H1 (cell line): ENCODE measurements at regions not wholly inside any gene's neighbourhood (a gene's known extent, or its start where the extent isn't known, plus 50 kb on each side); places are given as distances from the start of the nearest gene placed in this dataset.

Experiments
- CTCF ChIA-PET: fragments of 300-600 bp; sonication (Branson Sonifier 250); formaldehyde crosslinking; loops from one replicate; lab custom pipeline; 2021; ENCODE audit not compliant: partially characterized antibody; lab: Charles Lee
- POLR2A ChIA-PET: fragments of 300-600 bp; sonication (Branson Sonifier 250); formaldehyde crosslinking; loops from one replicate; lab custom pipeline; 2021; ENCODE audit warnings: inconsistent platforms; ENCODE audit not compliant: partially characterized antibody; lab: Charles Lee
- DNase-seq, 2 experiments: peaks; one replicate each; pipeline versions ENCODE4 v3.0.0 to v3.0.0-alpha.2; 2010 to 2022; ENCODE audit warnings: low spot score in 2 of 2, low read depth in 1 of 2, mixed read lengths in 1 of 2
- FAIRE-seq: peaks from 2 replicates; lab custom pipeline; 2011; peaks lifted over from hg19 to GRCh38; lab: Jason Lieb, UNC
- H2AFZ ChIP-seq: 2 replicates; pipeline ENCODE4 v1.8.1; 2012; ENCODE audit warnings: low read length, inconsistent platforms
- H2AK5ac ChIP-seq: 2 replicates; pipeline ENCODE4 v1.6.1; 2013; ENCODE audit warnings: low read depth, low read length
- H2BK120ac ChIP-seq: replicated peaks from 2 replicates; pipeline ENCODE3; 2013; ENCODE audit warnings: low read depth, low read length, inconsistent platforms
- H2BK12ac ChIP-seq: 2 replicates; pipeline ENCODE4 v1.6.1; 2013; ENCODE audit warnings: low read depth, low read length
- H2BK15ac ChIP-seq: 2 replicates; pipeline ENCODE4 v1.6.1; 2013; ENCODE audit warnings: low read length
- H2BK20ac ChIP-seq: 2 replicates; pipeline ENCODE4 v1.6.1; 2013; ENCODE audit warnings: low read length
- H2BK5ac ChIP-seq: 2 replicates; pipeline ENCODE4 v1.6.1; 2013; ENCODE audit warnings: low read depth, low read length
- H3K14ac ChIP-seq: 2 replicates; pipeline ENCODE4 v1.6.1; 2013; ENCODE audit warnings: inconsistent platforms; ENCODE audit not compliant: insufficient read length
- H3K18ac ChIP-seq: 2 replicates; pipeline ENCODE4 v1.6.1; 2013; ENCODE audit warnings: low read length; ENCODE audit errors: extremely low read depth
- H3K23ac ChIP-seq: 2 replicates; pipeline ENCODE4 v1.6.1; 2013; ENCODE audit warnings: inconsistent platforms; ENCODE audit not compliant: insufficient read length
- H3K23me2 ChIP-seq: 2 replicates; pipeline ENCODE4 v1.6.1; 2013; ENCODE audit warnings: low read depth, low read length
- H3K27ac ChIP-seq: 2 replicates; pipeline ENCODE4 v1.6.1; 2011; ENCODE audit warnings: low read depth, low read length, inconsistent platforms
- H3K27me3 ChIP-seq, 4 experiments: replicated peaks in 1 of 4; 1 replicate in 1 of 4; 2 replicates in 3 of 4; pipeline versions ENCODE4 v1.6.1 to v1.8.1; 2011 to 2013; ENCODE audit warnings: low read length in 3 of 4, mild to moderate bottlenecking in 3 of 4, inconsistent platforms in 2 of 4, mixed read lengths in 2 of 4, moderate library complexity in 1 of 4; ENCODE audit not compliant: control insufficient read depth in 3 of 4, insufficient read depth in 3 of 4; ENCODE audit errors: extremely low read depth in 1 of 4
- H3K36me3 ChIP-seq, 4 experiments: 2 replicates each; pipeline versions ENCODE4 v1.6.1 to v1.8.1; 2011 to 2013; ENCODE audit warnings: mild to moderate bottlenecking in 4 of 4, low read length in 3 of 4, moderate library complexity in 2 of 4, control low read depth in 1 of 4, inconsistent platforms in 1 of 4; ENCODE audit not compliant: insufficient read depth in 4 of 4, control insufficient read depth in 2 of 4
- H3K4ac ChIP-seq: replicated peaks from 2 replicates; pipeline ENCODE3; 2013; ENCODE audit warnings: low read length, low read depth, mixed read lengths, inconsistent platforms; ENCODE audit not compliant: insufficient read length
- H3K4me1 ChIP-seq, 4 experiments: replicated peaks in 1 of 4; 1 replicate in 1 of 4; 2 replicates in 3 of 4; pipeline versions ENCODE4 v1.6.1 to v1.8.1; 2011 to 2013; ENCODE audit warnings: low read length in 3 of 4, inconsistent platforms in 2 of 4, mixed read lengths in 1 of 4; ENCODE audit not compliant: insufficient read depth in 4 of 4, control insufficient read depth in 3 of 4
- H3K4me2 ChIP-seq, 2 experiments: 2 replicates each; pipeline versions ENCODE4 v1.6.1 to v1.8.1; 2011 to 2013; ENCODE audit warnings: low read depth in 2 of 2, low read length in 2 of 2, control low read depth in 1 of 2, inconsistent platforms in 1 of 2, mild to moderate bottlenecking in 1 of 2; ENCODE audit not compliant: insufficient read depth in 1 of 2
- H3K4me3 ChIP-seq, 4 experiments: fragments of 200-600, 300-600 bp in 1 of 4; sonication (generic), shearing (Covaris generic), sonication (Bioruptor Twin) in 1 of 4; 2 replicates each; pipeline versions ENCODE4 v1.5.1 to v1.8.1; 2011 to 2016; ENCODE audit warnings: low read length in 4 of 4, low read depth in 3 of 4, control low read depth in 2 of 4, inconsistent platforms in 2 of 4, mild to moderate bottlenecking in 2 of 4, mixed read lengths in 1 of 4, moderate library complexity in 1 of 4; ENCODE audit not compliant: insufficient read depth in 2 of 4; ENCODE audit errors: extremely low read depth in 1 of 4
- H3K56ac ChIP-seq: replicated peaks from 2 replicates; pipeline ENCODE3; 2013; ENCODE audit warnings: low read depth, mild to moderate bottlenecking, mixed read lengths, low read length, inconsistent platforms; ENCODE audit not compliant: insufficient read length
- H3K79me1 ChIP-seq: 2 replicates; pipeline ENCODE4 v1.6.1; 2013; ENCODE audit warnings: low read depth, low read length, control low read depth
- H3K79me2 ChIP-seq, 2 experiments: 2 replicates each; pipeline versions ENCODE4 v1.6.1 to v1.8.1; 2012 to 2013; ENCODE audit warnings: low read length in 2 of 2, mild to moderate bottlenecking in 2 of 2, inconsistent platforms in 1 of 2; ENCODE audit not compliant: insufficient read depth in 2 of 2, control insufficient read depth in 1 of 2
- H3K9ac ChIP-seq, 4 experiments: replicated peaks in 1 of 4; 1 replicate in 1 of 4; 2 replicates in 3 of 4; pipeline versions ENCODE4 v1.6.1 to v1.8.1; 2011 to 2013; ENCODE audit warnings: low read depth in 3 of 4, low read length in 3 of 4, control low read depth in 2 of 4, mild to moderate bottlenecking in 2 of 4, moderate library complexity in 2 of 4, inconsistent platforms in 1 of 4; ENCODE audit errors: extremely low read depth in 1 of 4
- H3K9me3 ChIP-seq, 2 experiments: 2 replicates each; pipeline versions ENCODE4 v1.6.1 to v1.8.1; 2012 to 2013; ENCODE audit warnings: mild to moderate bottlenecking in 2 of 2, moderate library complexity in 2 of 2, control low read depth in 1 of 2, inconsistent platforms in 1 of 2, low read depth in 1 of 2, low read length in 1 of 2, mixed read lengths in 1 of 2; ENCODE audit not compliant: insufficient read depth in 2 of 2
- H4K20me1 ChIP-seq, 2 experiments: replicated peaks in 1 of 2; 2 replicates each; pipeline versions ENCODE3 to v1.8.1; 2011 to 2013; ENCODE audit warnings: inconsistent platforms in 2 of 2, low read length in 2 of 2, mild to moderate bottlenecking in 1 of 2; ENCODE audit not compliant: insufficient read depth in 2 of 2, control insufficient read depth in 1 of 2
- H4K5ac ChIP-seq: 2 replicates; pipeline ENCODE4 v1.6.1; 2013; ENCODE audit warnings: low read length, low read depth, mixed read lengths, inconsistent platforms; ENCODE audit not compliant: insufficient read length
- H4K8ac ChIP-seq: 2 replicates; pipeline ENCODE4 v1.8.0; 2013; ENCODE audit warnings: mild to moderate bottlenecking, moderate library complexity, low read length, inconsistent platforms; ENCODE audit not compliant: insufficient read depth; ENCODE audit errors: extremely low read depth
- H4K91ac ChIP-seq: replicated peaks from 2 replicates; pipeline ENCODE3; 2013; ENCODE audit warnings: low read length, mixed read lengths, inconsistent platforms; ENCODE audit not compliant: insufficient read length
- ATF2 ChIP-seq: IDR thresholded peaks from 2 replicates; pipeline ENCODE4 v1.6.1; 2012; ENCODE audit warnings: low read length, inconsistent platforms
- CHD2 ChIP-seq: IDR thresholded peaks from 2 replicates; pipeline ENCODE4 v1.6.1; 2012; ENCODE audit warnings: low read length, improper control_type of control experiment
- JUN ChIP-seq: IDR thresholded peaks from 2 replicates; pipeline ENCODE4 v1.6.1; 2011; ENCODE audit warnings: low read depth, mild to moderate bottlenecking, improper control_type of control experiment, low read length
- SP1 ChIP-seq: IDR thresholded peaks from 2 replicates; pipeline ENCODE4 v1.6.1; 2011; ENCODE audit warnings: low read depth, low read length
- SP4 ChIP-seq: IDR thresholded peaks from 2 replicates; pipeline ENCODE4 v1.6.1; 2012; ENCODE audit warnings: low read length, inconsistent platforms
- TCF12 ChIP-seq: IDR thresholded peaks from 2 replicates; pipeline ENCODE4 v1.6.1; 2011; ENCODE audit warnings: low read depth, mild to moderate bottlenecking, low read length
- ZNF274 ChIP-seq: IDR thresholded peaks from 2 replicates; pipeline ENCODE4 v1.7.0; 2012; ENCODE audit warnings: low read length, borderline replicate concordance; ENCODE audit errors: extremely low read depth
- WGBS, 2 experiments: shearing (Covaris generic) in 1 of 2; methylation state at CpG; one replicate each; pipeline versions ENCODE4 v1.1.6 to v1.1.7; 2013 to 2015; ENCODE audit warnings: low lambda C conversion rate in 2 of 2, mixed read lengths in 2 of 2, inconsistent platforms in 1 of 2, low coverage in 1 of 2, missing lambda C conversion rate in 1 of 2; ENCODE audit not compliant: insufficient replicate concordance in 2 of 2, insufficient coverage in 1 of 2, insufficient read length in 1 of 2; ENCODE audit errors: extremely low coverage in 1 of 2, missing lambda C conversion rate in 1 of 2; 5-methylcytosine and 5-hydroxymethylcytosine counted together

GRCh38 chr17:45675012-45675411, 109.1 kb upstream of the CRHR1 start:
- TF ChIP-seq SP4 (no peak), TCF12 (no peak), CHD2 (no peak), SP1 (no peak), JUN (no peak), ATF2 (no peak), ZNF274 (no peak)
- TF ChIP-seq, all 59 proteins: peak for 0
- ChIA-PET CTCF (interaction anchor here (1.4 to 4.3 kb wide), 4 partner anchors 9 to 28 kb away, joined by 3 to 16 read pairs (median 4); no protein-coding TSS in a partner anchor), POLR2A (no interaction called here)
- no peak overlapping the region for H2BK12ac ChIP-seq
- H2BK20ac ChIP-seq = no peak overlapping the region
- H3K36me3 ChIP-seq = no peaks in the 10 kb centered on the region
- H2AFZ ChIP-seq = no peak overlapping the region
- no peak overlapping the region for H4K91ac ChIP-seq
- no peak for DNase-seq
- no peak overlapping the region for H2BK15ac ChIP-seq
- H2BK120ac ChIP-seq = no peak overlapping the region
- no peak overlapping the region for H3K4me3 ChIP-seq
- H3K4me2 ChIP-seq = no peak overlapping the region
- no peaks in the 10 kb centered on the region for H3K79me2 ChIP-seq
- WGBS, 2 experiments = 88% methylated on average over 7 of the region's 7 CpGs; no CpG with 5 or more reads in 1 of the 2 experiments
- H4K20me1 ChIP-seq = no peaks in the 10 kb centered on the region
- no peaks in the 10 kb centered on the region for H3K27me3 ChIP-seq
- no peak overlapping the region for H3K23ac ChIP-seq
- no peaks in the 10 kb centered on the region for H3K23me2 ChIP-seq
- no peak overlapping the region for H3K4ac ChIP-seq
- no peak overlapping the region for H3K27ac ChIP-seq
- H3K18ac ChIP-seq = no peak overlapping the region
- H3K9ac ChIP-seq = no peak overlapping the region
- H3K56ac ChIP-seq = no peak overlapping the region
- H2BK5ac ChIP-seq = no peak overlapping the region
- H3K79me1 ChIP-seq = no peaks in the 10 kb centered on the region
- no peak overlapping the region for H4K8ac ChIP-seq
- 0 out of 4 replicates have a peak, but pooled peaks cover 0 to 4% of the 10 kb centered on the region in 2 experiments for H3K9me3 ChIP-seq
- H3K14ac ChIP-seq = no peak overlapping the region
- no peak overlapping the region for H4K5ac ChIP-seq
- H2AK5ac ChIP-seq = no peak overlapping the region
- no peak for FAIRE-seq
- H3K4me1 ChIP-seq = no peaks in the 10 kb centered on the region
